Activated CD4-positive, alpha-beta memory T cell treated with anti-CD3 and anti-CD28 coated beads for 36 hours (primary cell): ENCODE measurements at regions not wholly inside any gene's neighbourhood (a gene's known extent, or its start where the extent isn't known, plus 50 kb on each side); places are given as distances from the start of the nearest gene placed in this dataset.
"Not testable (repeated sequence)": the region's sequence is repeated elsewhere in the genome, so short reads cannot be mapped to it uniquely, and the experiment has no call there.

Experiments used
- CTCF ChIA-PET: fragments of 350-600 bp; sonication (Branson Sonifier 250); formaldehyde crosslinking; loops from one replicate; lab custom pipeline; 2021; ENCODE audit warnings: antibody characterized with exemption, inconsistent platforms; lab: Charles Lee
- POLR2A ChIA-PET: fragments of 350-600 bp; sonication (Branson Sonifier 250); formaldehyde crosslinking; loops from one replicate; lab custom pipeline; 2021; ENCODE audit warnings: antibody characterized with exemption; lab: Charles Lee
- DNase-seq: peaks from one replicate; pipeline ENCODE4 v3.0.0-alpha.2; 2020
- H3K27ac Mint-ChIP-seq: one replicate; pipeline ENCODE4 v1.8.0; 2021; ENCODE audit warnings: mixed read lengths
- H3K27me3 Mint-ChIP-seq: one replicate; pipeline ENCODE4 v1.8.0; 2021; ENCODE audit warnings: mixed read lengths
- H3K36me3 Mint-ChIP-seq: one replicate; pipeline ENCODE4 v1.8.0; 2021; ENCODE audit warnings: mixed read lengths
- H3K4me1 Mint-ChIP-seq: one replicate; pipeline ENCODE4 v1.8.0; 2021; ENCODE audit warnings: low read depth, mixed read lengths
- H3K4me3 Mint-ChIP-seq: one replicate; pipeline ENCODE4 v1.8.0; 2021; ENCODE audit warnings: mild to moderate bottlenecking, mixed read lengths
- H3K9me3 Mint-ChIP-seq: one replicate; pipeline ENCODE4 v1.8.0; 2021; ENCODE audit warnings: mixed read lengths
- intact Hi-C: fragments of 100-400 bp; cut with micrococcal nuclease; formaldehyde crosslinking; loops from one replicate; pipeline ENCODE4 v1.15.1; 2023

GRCh38 chr1:22210176-22210575, 67.3 kb upstream of the WNT4 start:
- Mint-ChIP-seq H3K4me3 (no peak overlapping the region), H3K27ac (no peak overlapping the region), H3K36me3 (no peaks in the 10 kb centered on the region), H3K27me3 (peaks cover 41% of the 10 kb centered on the region), H3K4me1 (no peaks in the 10 kb centered on the region), H3K9me3 (no peaks in the 10 kb centered on the region)
- CTCF ChIA-PET, result no interaction called here
- POLR2A ChIA-PET, result no interaction called here
- no peak for DNase-seq
- intact Hi-C loops, result no loop called here

GRCh38 chr1:22210636-22211035, 67.7 kb upstream of the WNT4 start:
- no peak for DNase-seq
- ChIA-PET CTCF (no interaction called here), POLR2A (no interaction called here)
- Mint-ChIP-seq H3K36me3 (no peaks in the 10 kb centered on the region), H3K4me3 (no peak overlapping the region), H3K9me3 (no peaks in the 10 kb centered on the region), H3K4me1 (no peaks in the 10 kb centered on the region), H3K27ac (no peak overlapping the region), H3K27me3 (peaks cover 39% of the 10 kb centered on the region)
- intact Hi-C loops, result no loop called here

GRCh38 chr1:22211459-22211858, 68.6 kb upstream of the WNT4 start:
- POLR2A ChIA-PET, H3K36me3 Mint-ChIP-seq, CTCF ChIA-PET, intact Hi-C loops, H3K9me3 Mint-ChIP-seq, H3K4me1 Mint-ChIP-seq, H3K4me3 Mint-ChIP-seq, H3K27ac Mint-ChIP-seq, DNase-seq: not testable (repeated sequence)
- H3K27me3 Mint-ChIP-seq, result peaks cover 42% of the 10 kb centered on the region

- H3K4me3 Mint-ChIP-seq, result no peak overlapping the region
- H3K4me1 Mint-ChIP-seq, result no peaks in the 10 kb centered on the region
- H3K27me3 Mint-ChIP-seq, result peaks cover 37% of the 10 kb centered on the region
- intact Hi-C loops, result no loop called here
- ChIA-PET POLR2A (no interaction called here), CTCF (no interaction called here)
- no peak overlapping the region for H3K27ac Mint-ChIP-seq
- no peak for DNase-seq
- H3K9me3 Mint-ChIP-seq, result no peaks in the 10 kb centered on the region
- no peaks in the 10 kb centered on the region for H3K36me3 Mint-ChIP-seq
These were observed 69.7 kb upstream of the WNT4 start for GRCh38 chr1:22212400-22213233.

- Mint-ChIP-seq H3K27ac (no peak overlapping the region), H3K9me3 (no peaks in the 10 kb centered on the region), H3K27me3 (peaks cover 9% of the 10 kb centered on the region), H3K4me1 (no peaks in the 10 kb centered on the region), H3K36me3 (no peaks in the 10 kb centered on the region), H3K4me3 (no peak overlapping the region)
- CTCF ChIA-PET, result interaction anchor here (0.7 kb wide), 1 partner anchor 344 kb away, joined by 4 read pairs; no protein-coding TSS in a partner anchor
- no peak for DNase-seq
- POLR2A ChIA-PET, result no interaction called here
- intact Hi-C loops, result no loop called here
These were observed 73.5 kb upstream of the WNT4 start for GRCh38 chr1:22216210-22216883.

GRCh38 chr1:22216966-22217365, 74.1 kb upstream of the WNT4 start:
- H3K27me3 Mint-ChIP-seq, result peaks cover 10% of the 10 kb centered on the region
- ChIA-PET CTCF (no interaction called here), POLR2A (no interaction called here)
- intact Hi-C loops, result no loop called here
- H3K36me3 Mint-ChIP-seq, result no peaks in the 10 kb centered on the region
- DNase-seq, result no peak
- no peak overlapping the region for H3K4me3 Mint-ChIP-seq
- H3K4me1 Mint-ChIP-seq, result no peaks in the 10 kb centered on the region
- H3K27ac Mint-ChIP-seq, result no peak overlapping the region
- no peaks in the 10 kb centered on the region for H3K9me3 Mint-ChIP-seq

- ChIA-PET POLR2A (no interaction called here), CTCF (no interaction called here)
- intact Hi-C loops, result no loop called here
- DNase-seq, result no peak
- Mint-ChIP-seq H3K4me1 (no peaks in the 10 kb centered on the region), H3K4me3 (no peak overlapping the region), H3K36me3 (no peaks in the 10 kb centered on the region), H3K27me3 (peaks cover 10% of the 10 kb centered on the region), H3K27ac (no peak overlapping the region), H3K9me3 (no peaks in the 10 kb centered on the region)
These were observed 75.0 kb upstream of the WNT4 start for GRCh38 chr1:22217811-22218460.

GRCh38 chr1:22218618-22219250, 75.8 kb upstream of the WNT4 start:
- no peak overlapping the region for H3K27ac Mint-ChIP-seq
- no peaks in the 10 kb centered on the region for H3K36me3 Mint-ChIP-seq
- intact Hi-C loops, result no loop called here
- no peak for DNase-seq
- no peaks in the 10 kb centered on the region for H3K4me1 Mint-ChIP-seq
- no peaks in the 10 kb centered on the region for H3K9me3 Mint-ChIP-seq
- peaks cover 13% of the 10 kb centered on the region for H3K27me3 Mint-ChIP-seq
- ChIA-PET CTCF (no interaction called here), POLR2A (no interaction called here)
- no peak overlapping the region for H3K4me3 Mint-ChIP-seq

- H3K4me3 Mint-ChIP-seq, result no peak overlapping the region
- peaks cover 9% of the 10 kb centered on the region for H3K27me3 Mint-ChIP-seq
- no peak overlapping the region for H3K27ac Mint-ChIP-seq
- H3K9me3 Mint-ChIP-seq, result no peaks in the 10 kb centered on the region
- H3K4me1 Mint-ChIP-seq, result no peaks in the 10 kb centered on the region
- intact Hi-C loops, result no loop called here
- ChIA-PET POLR2A (no interaction called here), CTCF (interaction anchor here (0.7 kb wide), 1 partner anchor 10 kb away, joined by 3 read pairs; no protein-coding TSS in a partner anchor)
- no peaks in the 10 kb centered on the region for H3K36me3 Mint-ChIP-seq
- no peak for DNase-seq
These were observed 78.4 kb upstream of the WNT4 start for GRCh38 chr1:22221233-22221780.

- CTCF ChIA-PET, result no interaction called here
- Mint-ChIP-seq H3K27me3 (peaks cover 10% of the 10 kb centered on the region), H3K4me1 (no peaks in the 10 kb centered on the region)
These were observed 79.8 kb upstream of the WNT4 start for GRCh38 chr1:22222723-22223122.

GRCh38 chr1:22223176-22223575, 80.3 kb upstream of the WNT4 start:
- H3K4me3 Mint-ChIP-seq, result no peak overlapping the region
- POLR2A ChIA-PET, result no interaction called here
- H3K4me1 Mint-ChIP-seq, result no peaks in the 10 kb centered on the region
- no peak overlapping the region for H3K27ac Mint-ChIP-seq
- no peaks in the 10 kb centered on the region for H3K9me3 Mint-ChIP-seq
- CTCF ChIA-PET, result no interaction called here
- no peak for DNase-seq
- intact Hi-C loops, result no loop called here
- peaks cover 10% of the 10 kb centered on the region for H3K27me3 Mint-ChIP-seq
- no peaks in the 10 kb centered on the region for H3K36me3 Mint-ChIP-seq

More at GRCh38 chr1:22222723-22223122, 79.8 kb upstream of the WNT4 start:
- no peak for DNase-seq
- intact Hi-C loops, result no loop called here
- H3K27ac Mint-ChIP-seq, result no peak overlapping the region
- H3K4me3 Mint-ChIP-seq, result no peak overlapping the region
- H3K9me3 Mint-ChIP-seq, result no peaks in the 10 kb centered on the region
- no peaks in the 10 kb centered on the region for H3K36me3 Mint-ChIP-seq
- POLR2A ChIA-PET, result no interaction called here

- intact Hi-C loops, result no loop called here
- Mint-ChIP-seq H3K27ac (no peak overlapping the region), H3K4me3 (no peak overlapping the region), H3K27me3 (peaks cover 10% of the 10 kb centered on the region), H3K4me1 (no peaks in the 10 kb centered on the region), H3K9me3 (no peaks in the 10 kb centered on the region), H3K36me3 (no peaks in the 10 kb centered on the region)
- no peak for DNase-seq
- ChIA-PET POLR2A (no interaction called here), CTCF (no interaction called here)
These were observed 81.2 kb upstream of the WNT4 start for GRCh38 chr1:22224091-22224490.
